ENCODE measurements at regions not wholly inside any gene's neighbourhood (a gene's known extent, or its start where the extent isn't known, plus 50 kb on each side); places are given as distances from the start of the nearest gene placed in this dataset.

DNA sequence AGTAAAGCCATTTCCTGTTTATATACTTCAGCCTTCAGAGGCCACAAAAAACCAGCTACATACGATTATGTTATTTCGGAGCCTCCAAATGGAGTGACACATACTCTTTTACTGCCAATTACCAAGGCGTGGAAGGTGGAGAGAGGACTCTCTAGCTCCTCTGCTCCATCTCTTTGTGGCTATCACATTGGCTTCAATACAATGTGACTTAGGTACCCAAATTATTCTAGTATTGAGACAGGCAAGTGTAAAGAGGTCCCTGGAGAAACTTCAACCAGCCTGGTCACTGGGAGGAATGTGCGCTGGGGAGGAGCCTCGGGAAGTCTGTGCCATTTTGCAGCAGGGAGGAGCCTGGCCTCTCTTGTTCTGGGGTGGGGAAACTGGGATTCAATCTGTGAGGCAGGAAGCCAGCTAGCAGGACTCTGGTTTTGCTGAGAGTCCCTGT is 85.8 kb upstream of the TAS2R1 start:
- no peaks in the 10 kb centered on the region for H3K9me3 ChIP-seq (ENCODE audit: low read length)
- no peaks in the 10 kb centered on the region for H3K36me3 ChIP-seq (ENCODE audit: insufficient read depth, low read length)
- no peaks in the 10 kb centered on the region for H3K79me2 ChIP-seq (replicated peaks; ENCODE audit: insufficient read depth, low read length)
- no peak overlapping the region for H3K9ac ChIP-seq (ENCODE audit: low read length)
- no peak for TF ChIP-seq EZH2 (IDR thresholded peaks at IDR 0.05; ENCODE audit: borderline replicate concordance, insufficient read depth, low read length, poor library complexity, severe bottlenecking)
- no peaks in the 10 kb centered on the region for H3F3A ChIP-seq (ENCODE audit: insufficient read depth, low read length, poor library complexity, severe bottlenecking)
- no peak overlapping the region for H3K4me3 ChIP-seq (ENCODE audit: low read length)
- no peaks in the 10 kb centered on the region for H3K9me2 ChIP-seq (ENCODE audit: insufficient read depth, low read length)
- no peak overlapping the region for H3K4me2 ChIP-seq (ENCODE audit: low read length)
- H2AFZ ChIP-seq (ENCODE audit: low read depth, low read length) = no peak overlapping the region
- no peaks in the 10 kb centered on the region for H3K27me3 ChIP-seq (ENCODE audit: insufficient read depth, low read depth, low read length)
- no peaks in the 10 kb centered on the region for H4K20me1 ChIP-seq (ENCODE audit: insufficient read depth)
- H3K27ac ChIP-seq (ENCODE audit: low read length) = no peak overlapping the region

GRCh38 chr5:9713959-9714586 is 83.9 kb upstream of the TAS2R1 start:
- Histone ChIP-seq H3K9ac (ENCODE audit: low read length) (no peak overlapping the region), H3F3A (ENCODE audit: insufficient read depth, low read length, poor library complexity, severe bottlenecking) (no peaks in the 10 kb centered on the region), H3K4me3 (ENCODE audit: low read length) (no peak overlapping the region), H2AFZ (ENCODE audit: low read depth, low read length) (no peak overlapping the region), H3K9me2 (ENCODE audit: insufficient read depth, low read length) (no peaks in the 10 kb centered on the region), H3K27me3 (ENCODE audit: insufficient read depth, low read depth, low read length) (no peaks in the 10 kb centered on the region), H3K36me3 (ENCODE audit: insufficient read depth, low read length) (no peaks in the 10 kb centered on the region), H3K9me3 (ENCODE audit: low read length) (no peaks in the 10 kb centered on the region), H3K4me2 (ENCODE audit: low read length) (no peak overlapping the region), H3K27ac (ENCODE audit: low read length) (no peak overlapping the region), H4K20me1 (ENCODE audit: insufficient read depth) (no peaks in the 10 kb centered on the region), H3K79me2 (replicated peaks; ENCODE audit: insufficient read depth, low read length) (no peaks in the 10 kb centered on the region)
- TF ChIP-seq MXI1 (conservative IDR thresholded peaks at IDR 0.05; ENCODE audit: poor library complexity, severe bottlenecking) = no peak
- no peak for TF ChIP-seq POLR2AphosphoS5 (IDR thresholded peaks at IDR 0.05)
- TF ChIP-seq EZH2 (IDR thresholded peaks at IDR 0.05; ENCODE audit: borderline replicate concordance, insufficient read depth, low read length, poor library complexity, severe bottlenecking) = no peak
- no peak for TF ChIP-seq RAD21 (conservative IDR thresholded peaks at IDR 0.05)
- no peak for TF ChIP-seq EP300 (conservative IDR thresholded peaks at IDR 0.05; ENCODE audit: poor library complexity, severe bottlenecking)
- no peak for TF ChIP-seq TAF1 (IDR thresholded peaks at IDR 0.05; ENCODE audit: low read depth)
- TF ChIP-seq SMC3 (conservative IDR thresholded peaks at IDR 0.05; ENCODE audit: poor library complexity) = no peak
- no peak for TF ChIP-seq CTCF (IDR thresholded peaks at IDR 0.05; ENCODE audit: poor library complexity, severe bottlenecking)
- TF ChIP-seq REST (IDR thresholded peaks at IDR 0.05; ENCODE audit: borderline replicate concordance) = no peak

All from neural cell (in vitro differentiated cells).